K562 (cell line): ENCODE measurements at regions not wholly inside any gene's neighbourhood (a gene's known extent, or its start where the extent isn't known, plus 50 kb on each side); places are given as distances from the start of the nearest gene placed in this dataset.

ENCODE experiments used
- ATAC-seq: fragments of 200-7000 bp; cut with Tn5 transposase; 3 replicates; pipeline ENCODE4 v1.9.1; 2020; ENCODE audit warnings: moderate library complexity
- BruUV-seq: library from RNA; stranded (reverse); fragments of 400-500 nt; replicated peaks from 2 replicates; lab custom pipeline; 2021; lab: Mats Ljungman, UMichigan
- CTCF ChIA-PET: fragments of 300-600 bp; formaldehyde crosslinking; extraction: SDS; loops from one replicate; lab custom pipeline; 2021; ENCODE audit warnings: low intra/inter-chr PET ratio; lab: Yijun Ruan, JAX
- POLR2A ChIA-PET: fragments of 300-600, 350-650 bp; sonication (Branson Sonifier 250); formaldehyde crosslinking; extraction: SDS; loops from one replicate; lab custom pipeline; 2021; ENCODE audit warnings: antibody characterized with exemption, inconsistent platforms; lab: Yijun Ruan, JAX
- DNase-seq, 4 experiments: peaks; one replicate each; pipeline versions ENCODE4 v3.0.0 to v3.0.0-alpha.2; 2011 to 2018; ENCODE audit warnings: low spot score in 3 of 4, mixed read lengths in 3 of 4; ENCODE audit errors: extremely low read depth in 1 of 4
- FAIRE-seq: peaks from 2 replicates; lab custom pipeline; 2011; peaks lifted over from hg19 to GRCh38; lab: Jason Lieb, UNC
- H2AFZ ChIP-seq: 2 replicates; pipeline ENCODE4 v1.6.0; 2011; ENCODE audit warnings: low read depth, low read length, control low read depth, inconsistent platforms
- H3K27ac ChIP-seq: fragments of 200-600 bp; 3 replicates; pipeline ENCODE4 v1.8.0; 2011; ENCODE audit warnings: low read depth, mild to moderate bottlenecking, control low read depth, inconsistent platforms, low read length, moderate library complexity, mixed read lengths; ENCODE audit errors: extremely low read depth
- H3K27me3 ChIP-seq, 2 experiments: fragments of 300-600 bp in 1 of 2; 2 replicates in 1 of 2; 3 replicates in 1 of 2; pipeline versions ENCODE4 v1.6.0 to v1.8.0; 2011; ENCODE audit warnings: inconsistent platforms in 2 of 2, low read length in 2 of 2, mild to moderate bottlenecking in 1 of 2, mixed read lengths in 1 of 2, moderate library complexity in 1 of 2; ENCODE audit not compliant: control insufficient read depth in 2 of 2, insufficient read depth in 2 of 2
- H3K36me3 ChIP-seq: fragments of 300-600 bp; 3 replicates; pipeline ENCODE4 v1.8.0; 2011; ENCODE audit warnings: mild to moderate bottlenecking, low read length, inconsistent platforms; ENCODE audit not compliant: control insufficient read depth, insufficient read depth
- H3K4me1 ChIP-seq, 2 experiments: fragments of 200-600 bp in 1 of 2; replicated peaks in 1 of 2; 2 replicates in 1 of 2; 3 replicates in 1 of 2; pipeline versions ENCODE4 v1.5.1 to v1.8.0; 2011; ENCODE audit warnings: inconsistent platforms in 2 of 2, low read length in 2 of 2, mild to moderate bottlenecking in 1 of 2, mixed read lengths in 1 of 2, moderate library complexity in 1 of 2; ENCODE audit not compliant: control insufficient read depth in 2 of 2, insufficient read depth in 2 of 2
- H3K4me2 ChIP-seq: 2 replicates; pipeline ENCODE4 v1.6.1; 2011; ENCODE audit warnings: low read length, control low read depth, inconsistent platforms, mixed read lengths; ENCODE audit not compliant: insufficient read depth
- H3K4me3 ChIP-seq: fragments of 200-600 bp; sonication (generic), shearing (Covaris generic); 2 replicates; pipeline ENCODE4 v1.5.1; 2016; ENCODE audit warnings: control low read depth, inconsistent platforms
- H3K79me2 ChIP-seq: fragments of 200-600 bp; 3 replicates; pipeline ENCODE4 v1.8.0; 2011; ENCODE audit warnings: low read length, inconsistent platforms; ENCODE audit not compliant: control insufficient read depth, insufficient read depth
- H3K9ac ChIP-seq, 2 experiments: 2 replicates each; pipeline versions ENCODE4 v1.6.0 to v1.6.1; 2011; ENCODE audit warnings: low read depth in 2 of 2, low read length in 2 of 2, control low read depth in 1 of 2, inconsistent platforms in 1 of 2, mild to moderate bottlenecking in 1 of 2, mixed read lengths in 1 of 2; ENCODE audit not compliant: insufficient read depth in 1 of 2
- H3K9me1 ChIP-seq: one replicate; pipeline ENCODE4 v1.6.0; 2011; ENCODE audit warnings: inconsistent platforms, mild to moderate bottlenecking, low read length, moderate library complexity; ENCODE audit not compliant: control insufficient read depth, insufficient read depth
- H3K9me3 ChIP-seq: replicated peaks from 2 replicates; pipeline ENCODE4 v1.5.1; 2011; ENCODE audit warnings: low read depth, low read length, inconsistent platforms; ENCODE audit not compliant: control insufficient read depth, insufficient read depth
- H4K20me1 ChIP-seq: replicated peaks from 2 replicates; pipeline ENCODE4 v1.6.1; 2011; ENCODE audit warnings: low read length, inconsistent platforms, mixed read lengths; ENCODE audit not compliant: control insufficient read depth, insufficient read depth
- CREBBP ChIP-seq: IDR thresholded peaks from one replicate; pipeline ENCODE4 v1.6.1; 2012; ENCODE audit warnings: low read depth, mild to moderate bottlenecking, control low read depth, inconsistent platforms, low read length
- KDM2B ChIP-seq: fragments of 250-450 bp; sonication (Bioruptor Pico); IDR thresholded peaks from 2 replicates; pipeline ENCODE4 v1.8.0; 2021; ENCODE audit warnings: mild to moderate bottlenecking, moderate library complexity
- ZNF12 ChIP-seq: sonication (generic); formaldehyde crosslinking; IDR thresholded peaks from 2 replicates; pipeline ENCODE4 v1.4.0; 2020; ENCODE audit warnings: mild to moderate bottlenecking, missing genetic modification reagents
- ZNF282 ChIP-seq: sonication (generic); formaldehyde crosslinking; IDR thresholded peaks from 2 replicates; pipeline ENCODE4 v1.8.1; 2023; ENCODE audit warnings: missing genetic modification reagents
- WGBS: fragments of 100-300 bp; shearing (Covaris generic); methylation state at CpG from one replicate; pipeline ENCODE4 v1.1.6; 2016; ENCODE audit warnings: low coverage, mixed read lengths; ENCODE audit not compliant: insufficient coverage; ENCODE audit errors: missing lambda C conversion rate; 5-methylcytosine and 5-hydroxymethylcytosine counted together
- in situ Hi-C: fragments of 300-500 bp; cut with MboI; formaldehyde crosslinking; loops from 4 replicates; pipeline ENCODE4 v1.15.0; 2018; ENCODE audit warnings: inconsistent platforms, mixed read lengths
- intact Hi-C: fragments of 100-400 bp; cut with micrococcal nuclease; formaldehyde crosslinking; loops from 2 replicates; pipeline ENCODE4 v1.14.2; 2022
- TF ChIP-seq, protein P1 (sequence below): fragments of 250-450 bp; sonication (Bioruptor Pico); IDR thresholded peaks from 2 replicates; pipeline ENCODE4 v1.8.0; 2022; ENCODE audit warnings: moderate library complexity, mild to moderate bottlenecking, inconsistent platforms
- TF ChIP-seq, protein P2 (sequence below): fragments of 250-450 bp; sonication (Bioruptor Pico); IDR thresholded peaks from 2 replicates; pipeline ENCODE4 v1.4.0; 2020
- TF ChIP-seq, protein P3 (sequence below): fragments of 250-450 bp; sonication (Bioruptor Pico); IDR thresholded peaks from 2 replicates; pipeline ENCODE4 v1.4.0; 2020; ENCODE audit warnings: mild to moderate bottlenecking, moderate library complexity
- TF ChIP-seq, protein P4 (sequence below), 3 experiments: fragments of 200-800 bp in 1 of 3; fragments of 250-450 bp in 1 of 3; fragments of 450-650 bp in 1 of 3; sonication (Bioruptor Pico) in 1 of 3; sonication (Bioruptor generic) in 1 of 3; formaldehyde crosslinking in 1 of 3; IDR thresholded peaks; 2 replicates each; pipeline versions ENCODE4 v1.6.1 to v1.8.0; 2016 to 2022; ENCODE audit warnings: mild to moderate bottlenecking in 2 of 3, missing genetic modification characterization in 2 of 3, missing compliant biosample characterization in 1 of 3, moderate library complexity in 1 of 3

DNA sequence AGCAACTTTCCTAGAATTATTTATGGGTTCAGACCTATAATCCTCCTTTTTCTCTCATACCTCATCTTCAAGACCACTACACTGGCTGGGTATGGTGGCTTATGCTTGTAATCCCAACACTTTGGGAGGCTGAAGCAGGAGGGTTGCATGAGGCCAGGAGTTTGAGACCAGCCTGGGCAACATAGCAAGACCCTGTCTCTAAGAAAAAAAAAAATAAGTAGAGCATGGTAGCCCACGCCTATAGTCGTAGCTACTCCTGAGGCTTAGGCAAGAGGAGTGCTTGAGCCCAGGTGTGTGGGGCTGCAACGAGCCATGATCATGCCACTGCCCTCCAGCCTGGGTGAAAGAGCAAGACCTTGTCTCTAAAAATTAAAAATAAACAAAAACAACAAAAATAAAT, 832.4 kb downstream of the PCDH18 start:
- CTCF ChIA-PET = no interaction called here
- H4K20me1 ChIP-seq = no peaks in the 10 kb centered on the region
- FAIRE-seq = no peak
- H3K79me2 ChIP-seq = no peaks in the 10 kb centered on the region
- H3K4me3 ChIP-seq = no peak overlapping the region
- no TSS peak for BruUV-seq
- intact Hi-C loops (no loop called here), in situ Hi-C loops (no loop called here)
- no peaks in the 10 kb centered on the region for H3K9me3 ChIP-seq
- WGBS = 0% methylated on average over 3 of the region's 3 CpGs
- no peak for DNase-seq
- H2AFZ ChIP-seq = no peak overlapping the region
- H3K27ac ChIP-seq = no peak overlapping the region
- POLR2A ChIA-PET = no interaction called here
- ATAC-seq = no peak
- no peak overlapping the region for H3K4me2 ChIP-seq
- H3K9ac ChIP-seq = no peak overlapping the region
- no peaks in the 10 kb centered on the region for H3K9me1 ChIP-seq
- H3K4me1 ChIP-seq = no peaks in the 10 kb centered on the region
- H3K27me3 ChIP-seq = no peaks in the 10 kb centered on the region
- H3K36me3 ChIP-seq = no peaks in the 10 kb centered on the region
- TF ChIP-seq CREBBP = no peak
- no peak for TF ChIP-seq ZNF12 (CRISPR knock-in tag)
- TF ChIP-seq, protein P1, sequence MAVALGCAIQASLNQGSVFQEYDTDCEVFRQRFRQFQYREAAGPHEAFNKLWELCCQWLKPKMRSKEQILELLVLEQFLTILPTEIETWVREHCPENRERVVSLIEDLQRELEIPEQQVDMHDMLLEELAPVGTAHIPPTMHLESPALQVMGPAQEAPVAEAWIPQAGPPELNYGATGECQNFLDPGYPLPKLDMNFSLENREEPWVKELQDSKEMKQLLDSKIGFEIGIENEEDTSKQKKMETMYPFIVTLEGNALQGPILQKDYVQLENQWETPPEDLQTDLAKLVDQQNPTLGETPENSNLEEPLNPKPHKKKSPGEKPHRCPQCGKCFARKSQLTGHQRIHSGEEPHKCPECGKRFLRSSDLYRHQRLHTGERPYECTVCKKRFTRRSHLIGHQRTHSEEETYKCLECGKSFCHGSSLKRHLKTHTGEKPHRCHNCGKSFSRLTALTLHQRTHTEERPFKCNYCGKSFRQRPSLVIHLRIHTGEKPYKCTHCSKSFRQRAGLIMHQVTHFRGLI = no peak
- TF ChIP-seq ZNF282 (CRISPR knock-in tag) = no peak
- no peak for TF ChIP-seq KDM2B
- TF ChIP-seq, protein P2, sequence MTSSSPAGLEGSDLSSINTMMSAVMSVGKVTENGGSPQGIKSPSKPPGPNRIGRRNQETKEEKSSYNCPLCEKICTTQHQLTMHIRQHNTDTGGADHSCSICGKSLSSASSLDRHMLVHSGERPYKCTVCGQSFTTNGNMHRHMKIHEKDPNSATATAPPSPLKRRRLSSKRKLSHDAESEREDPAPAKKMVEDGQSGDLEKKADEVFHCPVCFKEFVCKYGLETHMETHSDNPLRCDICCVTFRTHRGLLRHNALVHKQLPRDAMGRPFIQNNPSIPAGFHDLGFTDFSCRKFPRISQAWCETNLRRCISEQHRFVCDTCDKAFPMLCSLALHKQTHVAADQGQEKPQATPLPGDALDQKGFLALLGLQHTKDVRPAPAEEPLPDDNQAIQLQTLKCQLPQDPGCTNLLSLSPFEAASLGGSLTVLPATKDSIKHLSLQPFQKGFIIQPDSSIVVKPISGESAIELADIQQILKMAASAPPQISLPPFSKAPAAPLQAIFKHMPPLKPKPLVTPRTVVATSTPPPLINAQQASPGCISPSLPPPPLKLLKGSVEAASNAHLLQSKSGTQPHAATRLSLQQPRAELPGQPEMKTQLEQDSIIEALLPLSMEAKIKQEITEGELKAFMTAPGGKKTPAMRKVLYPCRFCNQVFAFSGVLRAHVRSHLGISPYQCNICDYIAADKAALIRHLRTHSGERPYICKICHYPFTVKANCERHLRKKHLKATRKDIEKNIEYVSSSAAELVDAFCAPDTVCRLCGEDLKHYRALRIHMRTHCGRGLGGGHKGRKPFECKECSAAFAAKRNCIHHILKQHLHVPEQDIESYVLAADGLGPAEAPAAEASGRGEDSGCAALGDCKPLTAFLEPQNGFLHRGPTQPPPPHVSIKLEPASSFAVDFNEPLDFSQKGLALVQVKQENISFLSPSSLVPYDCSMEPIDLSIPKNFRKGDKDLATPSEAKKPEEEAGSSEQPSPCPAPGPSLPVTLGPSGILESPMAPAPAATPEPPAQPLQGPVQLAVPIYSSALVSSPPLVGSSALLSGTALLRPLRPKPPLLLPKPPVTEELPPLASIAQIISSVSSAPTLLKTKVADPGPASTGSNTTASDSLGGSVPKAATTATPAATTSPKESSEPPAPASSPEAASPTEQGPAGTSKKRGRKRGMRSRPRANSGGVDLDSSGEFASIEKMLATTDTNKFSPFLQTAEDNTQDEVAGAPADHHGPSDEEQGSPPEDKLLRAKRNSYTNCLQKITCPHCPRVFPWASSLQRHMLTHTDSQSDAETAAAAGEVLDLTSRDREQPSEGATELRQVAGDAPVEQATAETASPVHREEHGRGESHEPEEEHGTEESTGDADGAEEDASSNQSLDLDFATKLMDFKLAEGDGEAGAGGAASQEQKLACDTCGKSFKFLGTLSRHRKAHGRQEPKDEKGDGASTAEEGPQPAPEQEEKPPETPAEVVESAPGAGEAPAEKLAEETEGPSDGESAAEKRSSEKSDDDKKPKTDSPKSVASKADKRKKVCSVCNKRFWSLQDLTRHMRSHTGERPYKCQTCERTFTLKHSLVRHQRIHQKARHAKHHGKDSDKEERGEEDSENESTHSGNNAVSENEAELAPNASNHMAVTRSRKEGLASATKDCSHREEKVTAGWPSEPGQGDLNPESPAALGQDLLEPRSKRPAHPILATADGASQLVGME (CRISPR knock-in tag) = no peak
- TF ChIP-seq, protein P3, sequence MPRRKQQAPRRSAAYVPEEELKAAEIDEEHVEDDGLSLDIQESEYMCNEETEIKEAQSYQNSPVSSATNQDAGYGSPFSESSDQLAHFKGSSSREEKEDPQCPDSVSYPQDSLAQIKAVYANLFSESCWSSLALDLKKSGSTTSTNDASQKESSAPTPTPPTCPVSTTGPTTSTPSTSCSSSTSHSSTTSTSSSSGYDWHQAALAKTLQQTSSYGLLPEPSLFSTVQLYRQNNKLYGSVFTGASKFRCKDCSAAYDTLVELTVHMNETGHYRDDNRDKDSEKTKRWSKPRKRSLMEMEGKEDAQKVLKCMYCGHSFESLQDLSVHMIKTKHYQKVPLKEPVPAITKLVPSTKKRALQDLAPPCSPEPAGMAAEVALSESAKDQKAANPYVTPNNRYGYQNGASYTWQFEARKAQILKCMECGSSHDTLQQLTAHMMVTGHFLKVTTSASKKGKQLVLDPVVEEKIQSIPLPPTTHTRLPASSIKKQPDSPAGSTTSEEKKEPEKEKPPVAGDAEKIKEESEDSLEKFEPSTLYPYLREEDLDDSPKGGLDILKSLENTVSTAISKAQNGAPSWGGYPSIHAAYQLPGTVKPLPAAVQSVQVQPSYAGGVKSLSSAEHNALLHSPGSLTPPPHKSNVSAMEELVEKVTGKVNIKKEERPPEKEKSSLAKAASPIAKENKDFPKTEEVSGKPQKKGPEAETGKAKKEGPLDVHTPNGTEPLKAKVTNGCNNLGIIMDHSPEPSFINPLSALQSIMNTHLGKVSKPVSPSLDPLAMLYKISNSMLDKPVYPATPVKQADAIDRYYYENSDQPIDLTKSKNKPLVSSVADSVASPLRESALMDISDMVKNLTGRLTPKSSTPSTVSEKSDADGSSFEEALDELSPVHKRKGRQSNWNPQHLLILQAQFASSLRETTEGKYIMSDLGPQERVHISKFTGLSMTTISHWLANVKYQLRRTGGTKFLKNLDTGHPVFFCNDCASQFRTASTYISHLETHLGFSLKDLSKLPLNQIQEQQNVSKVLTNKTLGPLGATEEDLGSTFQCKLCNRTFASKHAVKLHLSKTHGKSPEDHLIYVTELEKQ (CRISPR knock-in tag) = no peak
- TF ChIP-seq, protein P4, sequence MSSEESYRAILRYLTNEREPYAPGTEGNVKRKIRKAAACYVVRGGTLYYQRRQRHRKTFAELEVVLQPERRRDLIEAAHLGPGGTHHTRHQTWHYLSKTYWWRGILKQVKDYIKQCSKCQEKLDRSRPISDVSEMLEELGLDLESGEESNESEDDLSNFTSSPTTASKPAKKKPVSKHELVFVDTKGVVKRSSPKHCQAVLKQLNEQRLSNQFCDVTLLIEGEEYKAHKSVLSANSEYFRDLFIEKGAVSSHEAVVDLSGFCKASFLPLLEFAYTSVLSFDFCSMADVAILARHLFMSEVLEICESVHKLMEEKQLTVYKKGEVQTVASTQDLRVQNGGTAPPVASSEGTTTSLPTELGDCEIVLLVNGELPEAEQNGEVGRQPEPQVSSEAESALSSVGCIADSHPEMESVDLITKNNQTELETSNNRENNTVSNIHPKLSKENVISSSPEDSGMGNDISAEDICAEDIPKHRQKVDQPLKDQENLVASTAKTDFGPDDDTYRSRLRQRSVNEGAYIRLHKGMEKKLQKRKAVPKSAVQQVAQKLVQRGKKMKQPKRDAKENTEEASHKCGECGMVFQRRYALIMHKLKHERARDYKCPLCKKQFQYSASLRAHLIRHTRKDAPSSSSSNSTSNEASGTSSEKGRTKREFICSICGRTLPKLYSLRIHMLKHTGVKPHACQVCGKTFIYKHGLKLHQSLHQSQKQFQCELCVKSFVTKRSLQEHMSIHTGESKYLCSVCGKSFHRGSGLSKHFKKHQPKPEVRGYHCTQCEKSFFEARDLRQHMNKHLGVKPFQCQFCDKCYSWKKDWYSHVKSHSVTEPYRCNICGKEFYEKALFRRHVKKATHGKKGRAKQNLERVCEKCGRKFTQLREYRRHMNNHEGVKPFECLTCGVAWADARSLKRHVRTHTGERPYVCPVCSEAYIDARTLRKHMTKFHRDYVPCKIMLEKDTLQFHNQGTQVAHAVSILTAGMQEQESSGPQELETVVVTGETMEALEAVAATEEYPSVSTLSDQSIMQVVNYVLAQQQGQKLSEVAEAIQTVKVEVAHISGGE (CRISPR knock-in tag; IDR thresholded peaks at IDR 0.05) = no peak
